Transverse colon (tissue), 4 donors: ENCODE measurements at regions not wholly inside any gene's neighbourhood (a gene's known extent, or its start where the extent isn't known, plus 50 kb on each side); places are given as distances from the start of the nearest gene placed in this dataset.

ENCODE experiments used
- DNase-seq: peaks from one replicate; pipeline ENCODE4 v3.0.0-alpha.2; 2019
- H3K27ac ChIP-seq, 4 donors: fragments of 200-600 bp; sonication (generic); 2 replicates each; pipeline ENCODE4 v1.5.1; 2016 to 2018; ENCODE audit warnings: inconsistent platforms in 4 of 4
- H3K27me3 ChIP-seq: fragments of 200-600 bp; sonication (generic); 2 replicates; pipeline ENCODE4 v1.5.1; 2017; ENCODE audit warnings: inconsistent platforms
- H3K36me3 ChIP-seq, 4 donors: fragments of 200-600 bp; sonication (generic); 2 replicates each; pipeline ENCODE4 v1.5.1; 2017 to 2019; ENCODE audit warnings: inconsistent platforms in 4 of 4
- H3K4me1 ChIP-seq, 4 donors: fragments of 200-600 bp; sonication (generic); 2 replicates each; pipeline ENCODE4 v1.5.1; 2017 to 2020; ENCODE audit warnings: inconsistent platforms in 4 of 4
- H3K4me3 ChIP-seq, 4 donors: fragments of 200-600 bp; sonication (generic); 1 replicate in 1 of 4; 2 replicates in 3 of 4; pipeline versions ENCODE4 v1.5.1 to v1.6.1; 2017 to 2019; ENCODE audit warnings: inconsistent platforms in 4 of 4
- H3K9me3 ChIP-seq, 2 donors: fragments of 200-600 bp; sonication (generic); 2 replicates each; pipeline ENCODE4 v1.5.1; 2017 to 2019; ENCODE audit warnings: inconsistent platforms in 2 of 2
- EP300 ChIP-seq: sonication (generic); formaldehyde crosslinking; IDR thresholded peaks from one replicate; pipeline ENCODE4 v1.6.1; 2017; ENCODE audit warnings: antibody characterized with exemption, low read depth
- POLR2A ChIP-seq: fragments of 450-650 bp; IDR thresholded peaks from one replicate; pipeline ENCODE4 v1.6.1; 2016; ENCODE audit warnings: antibody characterized with exemption, mild to moderate bottlenecking, moderate library complexity
- POLR2AphosphoS5 ChIP-seq, 3 donors: sonication (generic); formaldehyde crosslinking; IDR thresholded peaks; one replicate each; pipeline ENCODE4 v1.6.1; 2016; ENCODE audit warnings: antibody characterized with exemption in 3 of 3
- WGBS, 2 donors: methylation state at CpG; one replicate each; pipeline ENCODE4 v1.1.5; 2018; ENCODE audit warnings: low coverage in 1 of 2; 5-methylcytosine and 5-hydroxymethylcytosine counted together
- in situ Hi-C, 4 donors: fragments of 200-750 bp; cut with MboI; loops; one replicate each; pipeline versions ENCODE4 v1.15.0 to v1.15.1; 2017; ENCODE audit warnings: low sequenced_read_pairs in 3 of 4, low pct_ligation_motif_present in 1 of 4, low pct_unique_long_range_greater_than_20kb in 1 of 4
- intact Hi-C: fragments of 100-400 bp; cut with DNase I; formaldehyde crosslinking; loops from one replicate; pipeline ENCODE4 v1.15.1; 2023; ENCODE audit warnings: low total_unique reads
- TF ChIP-seq, protein P1 (sequence below), 5 experiments: fragments of 200-600 bp in 3 of 5; fragments of 450-650 bp in 2 of 5; sonication (generic) in 3 of 5; IDR thresholded peaks; 1 replicate in 2 of 5; 2 replicates in 3 of 5; pipeline ENCODE4 v1.5.1; 2016 to 2017; ENCODE audit warnings: antibody characterized with exemption in 5 of 5, inconsistent platforms in 3 of 5, mild to moderate bottlenecking in 2 of 5, moderate library complexity in 1 of 5

DNA sequence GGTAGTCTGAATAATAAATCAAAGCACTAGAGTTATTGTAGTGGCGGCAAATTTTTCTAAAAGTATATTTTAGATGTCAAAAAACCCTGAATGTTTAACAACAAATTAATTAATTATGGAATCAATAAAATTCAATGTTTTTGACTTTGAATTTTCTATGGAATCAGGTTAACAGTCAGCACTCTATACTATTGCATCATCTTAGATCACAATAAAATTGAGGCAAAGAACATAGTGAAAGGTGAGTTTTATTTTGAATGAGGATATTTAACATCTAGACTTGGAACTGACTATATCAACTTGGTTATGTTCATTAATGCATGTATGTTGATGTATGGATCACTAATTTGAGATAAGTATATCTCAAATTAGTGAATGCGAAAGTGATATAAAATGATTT, 148.5 kb downstream of the TNFSF18 start:
- Histone ChIP-seq H3K4me1 (no peaks in the 10 kb centered on the region), H3K27me3 (no peaks in the 10 kb centered on the region), H3K4me3 (no peak overlapping the region), H3K27ac (no peak overlapping the region), H3K9me3 (no peaks in the 10 kb centered on the region), H3K36me3 (no peaks in the 10 kb centered on the region)
- TF ChIP-seq POLR2AphosphoS5 (IDR thresholded peaks at IDR 0.05): no peak
- TF ChIP-seq EP300: no peak
- TF ChIP-seq, protein P1, sequence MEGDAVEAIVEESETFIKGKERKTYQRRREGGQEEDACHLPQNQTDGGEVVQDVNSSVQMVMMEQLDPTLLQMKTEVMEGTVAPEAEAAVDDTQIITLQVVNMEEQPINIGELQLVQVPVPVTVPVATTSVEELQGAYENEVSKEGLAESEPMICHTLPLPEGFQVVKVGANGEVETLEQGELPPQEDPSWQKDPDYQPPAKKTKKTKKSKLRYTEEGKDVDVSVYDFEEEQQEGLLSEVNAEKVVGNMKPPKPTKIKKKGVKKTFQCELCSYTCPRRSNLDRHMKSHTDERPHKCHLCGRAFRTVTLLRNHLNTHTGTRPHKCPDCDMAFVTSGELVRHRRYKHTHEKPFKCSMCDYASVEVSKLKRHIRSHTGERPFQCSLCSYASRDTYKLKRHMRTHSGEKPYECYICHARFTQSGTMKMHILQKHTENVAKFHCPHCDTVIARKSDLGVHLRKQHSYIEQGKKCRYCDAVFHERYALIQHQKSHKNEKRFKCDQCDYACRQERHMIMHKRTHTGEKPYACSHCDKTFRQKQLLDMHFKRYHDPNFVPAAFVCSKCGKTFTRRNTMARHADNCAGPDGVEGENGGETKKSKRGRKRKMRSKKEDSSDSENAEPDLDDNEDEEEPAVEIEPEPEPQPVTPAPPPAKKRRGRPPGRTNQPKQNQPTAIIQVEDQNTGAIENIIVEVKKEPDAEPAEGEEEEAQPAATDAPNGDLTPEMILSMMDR (IDR thresholded peaks at IDR 0.05): no peak
- 48 to 50% methylated on average over 2 of the region's 2 CpGs for WGBS, 2 donors
- intact Hi-C loops (no loop called here), in situ Hi-C loops (no loop called here)
- DNase-seq: no peak

- intact Hi-C loops: no loop called here
- Histone ChIP-seq H3K27ac (no peak overlapping the region), H3K36me3 (no peaks in the 10 kb centered on the region), H3K4me1 (no peaks in the 10 kb centered on the region), H3K9me3 (no peaks in the 10 kb centered on the region), H3K4me3 (no peak overlapping the region), H3K27me3 (no peaks in the 10 kb centered on the region)
- 50 to 76% methylated on average over 1 of the region's 1 CpG for WGBS, 2 donors
- in situ Hi-C loops: no loop called here
- TF ChIP-seq, protein P1 (IDR thresholded peaks at IDR 0.05): no peak
- TF ChIP-seq POLR2A: no peak
- TF ChIP-seq POLR2AphosphoS5 (IDR thresholded peaks at IDR 0.05): no peak
- TF ChIP-seq EP300: no peak
- DNase-seq: no peak
Measured at GRCh38 chr1:172902861-172903381, 147.8 kb downstream of the TNFSF18 start.

GRCh38 chr1:172903581-172904220, 147.0 kb downstream of the TNFSF18 start:
- WGBS, 2 donors: 75 to 91% methylated on average over 1 of the region's 1 CpG
- H3K4me1 ChIP-seq: no peaks in the 10 kb centered on the region
- H3K36me3 ChIP-seq: no peaks in the 10 kb centered on the region
- intact Hi-C loops (no loop called here), in situ Hi-C loops (no loop called here)
- TF ChIP-seq EP300 (no peak), POLR2AphosphoS5 (IDR thresholded peaks at IDR 0.05) (no peak), POLR2A (no peak)
- TF ChIP-seq, protein P1 (IDR thresholded peaks at IDR 0.05): no peak
- no peaks in the 10 kb centered on the region for H3K27me3 ChIP-seq
- no peaks in the 10 kb centered on the region for H3K9me3 ChIP-seq
- no peak overlapping the region for H3K4me3 ChIP-seq
- no peak for DNase-seq
- H3K27ac ChIP-seq: no peak overlapping the region

DNA sequence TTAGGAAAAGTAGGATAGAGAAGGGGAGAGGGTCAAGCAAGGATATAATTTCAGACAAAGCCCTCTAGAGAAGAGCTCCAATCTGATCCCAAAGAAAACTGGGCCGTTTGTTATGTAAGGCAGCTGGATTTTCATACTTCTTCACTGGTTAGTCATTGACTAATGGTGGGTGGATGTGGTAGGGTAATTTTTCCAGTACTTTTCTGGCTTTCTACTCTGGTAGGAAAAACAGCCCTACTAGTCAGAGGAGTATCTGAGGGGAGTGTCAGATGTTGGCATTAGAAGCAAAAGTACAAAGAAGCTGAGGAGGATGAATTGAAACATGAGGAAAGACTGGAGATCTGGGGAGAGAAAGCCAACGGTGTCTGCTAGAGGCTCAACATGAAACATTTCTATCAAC, 145.3 kb downstream of the TNFSF18 start:
- no peak overlapping the region for H3K4me3 ChIP-seq
- H3K27me3 ChIP-seq: no peaks in the 10 kb centered on the region
- 83% methylated on average over 1 to 2 of the region's 2 CpGs for WGBS, 2 donors
- no peak overlapping the region for H3K27ac ChIP-seq
- no peaks in the 10 kb centered on the region for H3K9me3 ChIP-seq
- intact Hi-C loops (no loop called here), in situ Hi-C loops (no loop called here)
- DNase-seq: no peak
- no peaks in the 10 kb centered on the region for H3K36me3 ChIP-seq
- no peaks in the 10 kb centered on the region for H3K4me1 ChIP-seq
- TF ChIP-seq EP300: no peak
- no peak for TF ChIP-seq POLR2AphosphoS5 (IDR thresholded peaks at IDR 0.05)
- TF ChIP-seq, protein P1 (IDR thresholded peaks at IDR 0.05): no peak
- TF ChIP-seq POLR2A: no peak
